HEK293 (cell line): ENCODE measurements at regions not wholly inside any gene's neighbourhood (a gene's known extent, or its start where the extent isn't known, plus 50 kb on each side); places are given as distances from the start of the nearest gene placed in this dataset.

ENCODE experiments used
- GLIS1 ChIP-seq: fragments of 450-650 bp; formaldehyde crosslinking; IDR thresholded peaks from 2 replicates; pipeline ENCODE4 v1.5.1; 2016; ENCODE audit warnings: missing biosample characterization, missing genetic modification characterization
- HOXD13 ChIP-seq: sonication (generic); formaldehyde crosslinking; IDR thresholded peaks from 2 replicates; pipeline ENCODE4 v1.8.0; 2022; ENCODE audit warnings: missing genetic modification reagents, borderline replicate concordance
- SETDB1 ChIP-seq: IDR thresholded peaks from one replicate; pipeline ENCODE4 v1.6.1; 2017; ENCODE audit warnings: mild to moderate bottlenecking, low read length, moderate library complexity, mixed read lengths; ENCODE audit not compliant: insufficient read length
- YY1 ChIP-seq: fragments of 450-650 bp; formaldehyde crosslinking; IDR thresholded peaks from 2 replicates; pipeline ENCODE4 v1.5.1; 2018; ENCODE audit warnings: missing biosample characterization, missing genetic modification characterization
- ZNF221 ChIP-seq: fragments of 450-650 bp; formaldehyde crosslinking; IDR thresholded peaks from 2 replicates; pipeline ENCODE4 v1.5.1; 2017; ENCODE audit warnings: missing biosample characterization, missing genetic modification characterization, borderline replicate concordance
- TF ChIP-seq, protein P1 (sequence below): fragments of 450-650 bp; formaldehyde crosslinking; IDR thresholded peaks from 2 replicates; pipeline ENCODE4 v1.5.1; 2016; ENCODE audit warnings: missing biosample characterization, missing genetic modification characterization

DNA sequence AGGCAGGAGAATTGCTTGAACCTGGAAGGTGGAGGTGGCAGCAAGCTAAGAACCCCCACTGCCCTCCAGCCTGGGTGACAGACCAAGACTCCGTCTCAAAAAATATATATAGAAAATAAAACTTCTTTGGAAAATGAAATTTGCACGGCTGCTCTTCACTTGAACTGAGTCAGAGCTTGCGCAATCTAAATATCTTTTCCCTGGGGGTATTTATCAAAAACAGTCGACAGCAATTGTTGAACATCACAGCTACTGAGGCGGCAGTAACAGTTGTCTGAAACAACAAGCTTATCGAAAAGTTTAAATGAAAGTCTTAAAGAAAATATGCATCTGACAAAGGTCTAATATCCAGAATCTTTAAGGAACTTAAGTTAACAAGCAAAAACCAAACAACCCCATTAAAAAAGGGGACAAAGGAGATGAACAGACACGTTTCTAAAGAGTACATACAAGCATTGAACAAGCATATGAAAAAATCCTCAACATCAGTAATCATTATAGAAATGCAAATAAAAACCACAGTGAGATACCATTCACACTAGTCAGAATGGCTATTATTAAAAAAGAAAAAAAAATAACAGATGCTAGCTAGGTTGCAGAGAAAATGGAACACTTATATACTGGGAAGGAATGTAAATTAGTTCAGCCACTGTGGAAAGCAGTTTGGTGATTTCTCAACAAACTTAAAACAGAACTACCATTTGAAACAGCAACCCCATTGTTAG lies 153.6 kb upstream of the CDH9 start:
- TF ChIP-seq SETDB1 (no peak), GLIS1 (tag by site-specific recombination) (no peak), HOXD13 (CRISPR knock-in tag) (no peak), ZNF221 (no peak), YY1 (tag by site-specific recombination) (no peak)
- TF ChIP-seq, protein P1, sequence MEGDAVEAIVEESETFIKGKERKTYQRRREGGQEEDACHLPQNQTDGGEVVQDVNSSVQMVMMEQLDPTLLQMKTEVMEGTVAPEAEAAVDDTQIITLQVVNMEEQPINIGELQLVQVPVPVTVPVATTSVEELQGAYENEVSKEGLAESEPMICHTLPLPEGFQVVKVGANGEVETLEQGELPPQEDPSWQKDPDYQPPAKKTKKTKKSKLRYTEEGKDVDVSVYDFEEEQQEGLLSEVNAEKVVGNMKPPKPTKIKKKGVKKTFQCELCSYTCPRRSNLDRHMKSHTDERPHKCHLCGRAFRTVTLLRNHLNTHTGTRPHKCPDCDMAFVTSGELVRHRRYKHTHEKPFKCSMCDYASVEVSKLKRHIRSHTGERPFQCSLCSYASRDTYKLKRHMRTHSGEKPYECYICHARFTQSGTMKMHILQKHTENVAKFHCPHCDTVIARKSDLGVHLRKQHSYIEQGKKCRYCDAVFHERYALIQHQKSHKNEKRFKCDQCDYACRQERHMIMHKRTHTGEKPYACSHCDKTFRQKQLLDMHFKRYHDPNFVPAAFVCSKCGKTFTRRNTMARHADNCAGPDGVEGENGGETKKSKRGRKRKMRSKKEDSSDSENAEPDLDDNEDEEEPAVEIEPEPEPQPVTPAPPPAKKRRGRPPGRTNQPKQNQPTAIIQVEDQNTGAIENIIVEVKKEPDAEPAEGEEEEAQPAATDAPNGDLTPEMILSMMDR (tag by site-specific recombination) = no peak
